GM23338 (cell line): ENCODE measurements at regions not wholly inside any gene's neighbourhood (a gene's known extent, or its start where the extent isn't known, plus 50 kb on each side); places are given as distances from the start of the nearest gene placed in this dataset.
"Not testable (repeated sequence)": the region's sequence is repeated elsewhere in the genome, so short reads cannot be mapped to it uniquely, and the experiment has no call there.

Experiments
- CREB1 ChIP-seq: fragments of 250-450 bp; sonication (Bioruptor Pico); IDR thresholded peaks from 2 replicates; pipeline ENCODE4 v1.5.0; 2020; ENCODE audit warnings: low read depth, mild to moderate bottlenecking, moderate library complexity
- CTCF ChIP-seq, 2 experiments: fragments of 200-600 bp in 1 of 2; sonication (generic) in 1 of 2; conservative IDR thresholded peaks; 2 replicates each; pipeline versions ENCODE4 v1.5.1 to v1.6.1; 2016 to 2017; ENCODE audit warnings: antibody characterized with exemption in 2 of 2, low read depth in 2 of 2, mild to moderate bottlenecking in 2 of 2, moderate library complexity in 1 of 2
- ETS1 ChIP-seq: IDR thresholded peaks from 2 replicates; pipeline ENCODE4 v1.6.1; 2016; ENCODE audit warnings: antibody characterized with exemption
- EZH2 ChIP-seq: fragments of 200-600 bp; sonication (generic); IDR thresholded peaks from one replicate; pipeline ENCODE4 v1.8.0; 2017; ENCODE audit warnings: antibody characterized with exemption, mild to moderate bottlenecking, low read depth; ENCODE audit not compliant: unreplicated experiment
- EZH2phosphoT487 ChIP-seq: fragments of 200-600 bp; sonication (generic); IDR thresholded peaks from one replicate; pipeline ENCODE4 v1.8.1; 2018; ENCODE audit warnings: antibody characterized with exemption; ENCODE audit not compliant: unreplicated experiment
- JUNB ChIP-seq: IDR thresholded peaks from one replicate; pipeline ENCODE4 v1.6.1; 2016; ENCODE audit warnings: antibody characterized with exemption; ENCODE audit not compliant: unreplicated experiment
- POLR2AphosphoS5 ChIP-seq: IDR thresholded peaks from 2 replicates; pipeline ENCODE4 v1.6.1; 2016; ENCODE audit warnings: antibody characterized with exemption, low read depth
- REST ChIP-seq: IDR thresholded peaks from one replicate; pipeline ENCODE4 v1.6.1; 2018; ENCODE audit warnings: antibody characterized with exemption; ENCODE audit not compliant: unreplicated experiment
- ZNF331 ChIP-seq: fragments of 250-450 bp; sonication (Bioruptor Pico); IDR thresholded peaks from 2 replicates; pipeline ENCODE4 v1.5.0; 2020; ENCODE audit warnings: low read depth, mild to moderate bottlenecking, moderate library complexity

GRCh38 chr2:87404411-87405255 is 343.3 kb upstream of the PLGLB2 start:
- not testable (repeated sequence) for TF ChIP-seq CTCF (conservative IDR thresholded peaks at IDR 0.05; ENCODE audit: low read depth in 2 of 2); ZNF331 (CRISPR knock-in tag); EZH2; EZH2phosphoT487; REST; CREB1; POLR2AphosphoS5; ETS1; JUNB
